ENCODE measurements at regions not wholly inside any gene's neighbourhood (a gene's known extent, or its start where the extent isn't known, plus 50 kb on each side); places are given as distances from the start of the nearest gene placed in this dataset.

- no peak for DNase-seq
These were observed 719.0 kb downstream of the TBC1D32 start for GRCh38 chr6:120615238-120615637.

DNA sequence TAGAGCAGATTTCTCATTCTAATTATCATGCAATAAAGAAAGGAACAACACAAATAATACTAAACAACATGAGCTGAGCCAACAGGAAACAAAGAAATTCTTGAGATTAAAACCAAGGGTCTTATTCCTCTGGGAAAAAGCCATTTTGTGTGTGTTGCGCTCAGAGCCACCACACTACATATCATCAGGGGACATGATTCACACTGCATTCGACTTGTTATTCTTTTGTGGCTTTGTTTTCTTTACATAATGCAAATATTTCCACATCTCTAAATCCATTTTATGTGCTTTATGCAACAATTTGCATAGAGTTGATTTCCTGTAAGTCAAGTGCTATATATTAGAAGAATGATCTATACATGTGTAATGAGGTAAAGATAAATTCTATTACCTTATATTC is 719.6 kb downstream of the TBC1D32 start:
- no peak for DNase-seq

DNA sequence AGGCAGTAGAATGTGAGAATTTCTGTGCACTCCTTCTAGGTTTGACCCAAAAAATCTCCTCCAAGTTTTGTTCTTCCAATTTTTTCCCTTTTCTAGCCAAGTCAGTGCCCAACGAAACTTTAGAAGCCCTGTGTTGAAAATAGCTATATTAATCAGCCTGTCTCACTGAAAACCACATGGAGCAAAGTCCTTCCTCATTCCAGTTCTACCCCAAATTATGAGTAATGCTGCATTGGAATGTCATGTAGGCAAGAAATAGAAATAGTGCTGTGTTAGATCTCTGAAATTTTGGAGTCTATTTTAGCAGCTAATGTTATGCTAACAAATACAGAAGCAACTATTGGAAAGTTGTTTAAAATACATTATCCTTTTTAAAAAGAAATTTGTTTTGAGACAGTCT is 725.5 kb downstream of the TBC1D32 start:
- DNase-seq: no peak

- DNase-seq: no peak
These were observed 727.5 kb downstream of the TBC1D32 start for GRCh38 chr6:120606743-120607142.

DNA sequence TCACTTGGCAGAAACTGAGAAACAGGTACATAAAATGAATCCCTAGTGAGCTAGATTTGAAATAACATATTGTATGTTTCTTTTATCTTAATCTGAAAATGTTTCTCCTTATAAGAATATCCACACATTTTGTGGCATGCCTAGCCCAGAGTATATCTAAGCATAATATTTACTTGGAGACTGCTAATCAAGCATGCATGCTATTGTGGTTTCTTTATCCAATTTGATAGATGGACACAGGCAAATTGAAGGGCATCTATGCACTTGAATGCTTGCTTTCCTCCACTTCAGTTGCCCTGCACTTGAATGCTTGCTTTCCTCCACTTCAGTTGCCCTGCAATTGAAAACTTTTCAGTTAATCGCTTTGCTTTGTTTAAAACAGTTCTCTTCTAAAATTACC is 729.8 kb downstream of the TBC1D32 start:
- no peak for DNase-seq

- DNase-seq: no peak
These were observed 743.7 kb downstream of the TBC1D32 start for GRCh38 chr6:120590611-120591010.

DNA sequence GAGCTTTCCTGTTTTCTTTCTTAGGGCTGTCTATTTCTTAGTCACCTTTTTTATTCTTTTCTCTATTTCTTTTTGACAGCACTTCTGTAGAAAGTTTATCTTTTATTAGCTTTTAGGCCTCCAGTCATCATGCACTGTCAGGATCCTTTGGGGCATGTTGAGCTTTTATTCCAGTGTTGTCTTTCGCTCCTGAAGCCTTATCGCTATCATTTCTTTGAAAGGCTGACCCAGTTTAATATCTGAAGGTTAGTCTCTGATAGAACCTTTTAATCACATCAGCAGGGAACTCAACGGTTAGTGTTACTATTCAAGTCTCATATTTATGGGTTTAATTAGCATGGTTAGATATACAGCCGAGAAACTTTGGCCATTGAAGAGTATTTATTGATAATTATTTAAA is 745.9 kb downstream of the TBC1D32 start:
- no peak for DNase-seq

GRCh38 chr6:120587381-120587780 is 746.9 kb downstream of the TBC1D32 start:
- DNase-seq: no peak

DNA sequence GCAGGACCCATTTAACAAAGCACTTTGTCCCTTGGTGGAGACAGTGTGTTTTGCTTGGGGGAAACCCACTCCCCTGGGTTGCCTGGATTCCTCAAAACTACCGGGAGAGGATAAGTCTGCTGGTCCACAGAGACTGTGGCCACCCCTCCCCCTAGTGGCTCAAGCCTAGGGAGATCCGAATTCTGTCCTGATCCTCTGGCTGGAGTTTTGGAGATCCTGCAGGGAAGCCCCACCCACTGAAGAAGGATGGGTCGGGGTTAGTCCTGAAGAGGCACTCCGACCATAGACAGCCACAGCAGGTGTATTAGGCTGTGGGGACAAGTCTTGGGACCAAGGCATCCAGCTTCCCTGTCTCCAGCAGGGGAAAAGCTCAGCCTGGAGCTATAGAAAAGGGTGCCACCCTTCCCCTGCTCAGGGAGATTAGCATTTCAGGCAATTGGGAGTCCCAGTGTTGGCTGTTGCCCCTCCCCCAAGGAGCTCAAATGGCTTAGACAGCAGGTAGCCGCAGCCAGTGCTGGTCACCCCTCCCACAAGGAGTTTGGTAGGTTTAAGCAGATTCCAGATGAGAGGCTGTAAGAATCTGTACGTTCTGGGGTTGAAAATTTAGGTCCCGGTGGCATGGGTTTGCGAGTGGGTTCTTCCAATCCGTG is 750.0 kb downstream of the TBC1D32 start:
- DNase-seq: no peak

DNA sequence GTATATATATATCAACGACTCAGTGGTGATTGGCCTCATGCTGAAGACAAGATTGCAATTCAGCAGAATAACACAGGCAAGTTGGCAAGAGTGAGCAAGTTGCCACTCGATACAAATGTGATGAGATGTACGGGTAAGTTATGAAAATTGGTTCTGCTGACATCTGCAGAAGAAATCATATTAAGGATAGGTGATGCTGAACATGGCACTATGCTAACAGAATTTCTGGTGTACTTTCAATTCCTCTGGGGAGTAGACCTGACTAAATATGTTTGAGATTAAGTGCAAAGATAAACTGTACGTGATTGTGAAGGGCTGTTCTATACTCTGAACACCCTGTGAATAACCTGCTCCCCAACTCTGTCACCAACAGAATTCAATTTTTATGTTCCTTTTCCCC is 758.2 kb downstream of the TBC1D32 start:
- no peak for DNase-seq

DNA sequence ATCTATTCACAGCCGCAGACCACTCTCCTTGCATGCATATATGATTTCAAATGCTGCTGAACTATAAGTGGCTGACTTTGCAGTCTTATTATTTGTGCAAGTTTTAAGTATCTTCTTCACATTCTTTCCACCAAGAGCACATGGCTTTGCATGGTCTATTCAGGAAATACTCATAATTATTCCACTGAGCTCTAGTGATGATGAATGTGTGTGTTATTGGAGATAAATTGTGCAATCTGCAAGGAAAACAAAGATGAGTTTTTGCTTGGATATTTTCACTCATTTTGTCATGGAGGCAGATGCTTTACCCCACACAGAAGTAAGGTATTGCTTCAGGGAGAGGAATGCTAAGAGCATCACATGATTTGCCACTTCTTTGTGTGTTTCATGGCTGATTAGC is 764.6 kb downstream of the TBC1D32 start:
- no peak for DNase-seq

GRCh38 chr6:120564779-120565178 is 769.5 kb downstream of the TBC1D32 start:
- no peak for DNase-seq

DNA sequence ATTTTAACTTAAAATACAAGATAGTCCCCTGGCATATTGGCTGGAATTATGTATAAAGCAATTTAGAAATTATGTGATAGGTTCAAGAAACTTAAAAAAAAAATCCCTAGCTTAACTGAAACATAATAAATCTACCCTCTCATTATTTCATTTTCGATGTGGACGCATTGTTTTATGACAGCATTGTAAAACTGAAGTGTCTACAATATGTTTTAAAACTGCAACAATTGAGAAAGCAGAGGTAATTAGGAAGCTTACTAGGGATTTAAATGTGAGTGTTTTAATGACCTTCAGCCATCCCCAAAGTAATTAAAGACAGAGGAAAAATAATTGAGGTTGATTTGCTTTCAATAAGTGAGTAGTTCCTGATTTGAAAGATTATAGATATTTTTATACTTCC is 776.0 kb downstream of the TBC1D32 start:
- no peak for DNase-seq

- no peak for DNase-seq
These were observed 776.7 kb downstream of the TBC1D32 start for GRCh38 chr6:120557554-120557953.

DNA sequence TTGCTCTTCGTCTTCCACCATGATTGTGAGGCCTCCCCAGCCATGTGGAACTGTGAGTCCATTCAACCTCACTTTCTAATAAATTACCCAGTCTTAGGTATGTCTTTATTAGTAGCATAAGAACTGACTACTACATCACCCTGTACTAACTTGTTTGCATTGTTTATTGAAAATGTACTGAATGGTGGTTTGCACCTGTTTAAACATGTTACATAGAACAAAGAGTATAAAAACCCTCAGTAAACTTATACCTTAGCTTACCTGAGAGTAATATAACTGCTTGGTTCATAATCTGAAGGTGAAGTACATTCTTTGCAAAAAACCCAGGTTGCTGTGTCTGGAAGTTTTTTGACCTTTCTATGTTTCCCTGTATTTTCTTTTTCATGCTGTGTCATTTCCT is 777.8 kb downstream of the TBC1D32 start:
- DNase-seq: no peak

DNA sequence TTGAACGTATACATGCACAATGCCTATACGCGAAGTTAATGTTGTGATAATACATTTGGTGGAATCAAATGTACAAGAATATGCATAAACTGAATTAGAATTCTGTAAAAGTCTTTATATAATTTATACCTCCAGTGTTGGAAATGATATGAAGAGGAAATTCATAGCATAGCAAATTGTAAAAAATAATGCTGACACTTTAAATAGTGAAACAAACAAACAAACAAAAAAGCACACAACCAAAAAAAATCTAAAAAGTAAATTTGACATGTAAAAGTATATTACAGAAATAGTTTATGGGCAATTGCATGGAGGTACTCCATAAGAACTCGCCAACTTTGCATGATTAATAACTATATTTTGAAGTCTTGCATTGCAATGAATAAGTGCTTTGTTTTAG is 780.9 kb downstream of the TBC1D32 start:
- DNase-seq: no peak

DNA sequence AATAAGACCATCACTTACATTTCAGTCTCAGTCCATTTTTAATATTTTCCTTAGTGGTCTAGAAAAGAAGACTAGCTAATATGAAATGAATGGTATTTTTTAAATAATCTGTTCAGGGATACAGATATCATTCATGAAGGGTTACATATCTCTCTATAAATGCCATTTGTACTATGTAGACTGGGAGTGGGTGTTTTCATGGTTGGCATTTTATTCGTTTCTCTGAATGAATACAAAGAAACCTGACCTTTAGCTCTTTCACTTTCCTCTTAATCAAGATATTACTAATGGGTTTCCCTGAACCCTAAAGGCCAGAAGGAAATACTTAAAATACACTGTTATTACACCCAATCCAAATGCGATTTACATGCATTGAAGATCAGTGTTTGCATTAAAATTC is 788.9 kb downstream of the TBC1D32 start:
- no peak for DNase-seq

DNA sequence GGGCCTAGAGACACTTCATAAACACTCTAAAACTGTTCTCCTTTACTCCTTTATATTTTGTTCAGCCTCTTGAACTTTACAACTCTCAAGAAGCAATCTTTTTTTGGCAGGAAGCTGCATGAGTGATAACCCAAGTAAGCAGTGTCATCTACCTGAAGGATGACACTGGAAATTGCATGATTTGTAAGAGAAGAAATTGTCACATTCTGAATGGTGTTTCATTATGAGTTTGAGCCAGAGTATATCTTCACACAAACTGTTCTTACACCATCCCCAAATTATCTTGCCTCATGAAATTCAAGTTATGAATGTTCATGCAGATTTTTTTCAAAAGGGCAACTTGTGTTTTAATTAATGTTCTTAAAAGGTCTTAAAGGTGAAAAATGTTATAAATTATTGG is 799.3 kb downstream of the TBC1D32 start:
- no peak for DNase-seq

GRCh38 chr6:120526576-120526975 is 807.7 kb downstream of the TBC1D32 start:
- no peak for DNase-seq

GRCh38 chr6:120514544-120514943 is 819.7 kb downstream of the TBC1D32 start:
- no peak for DNase-seq

- DNase-seq: no peak
These were observed 822.6 kb downstream of the TBC1D32 start for GRCh38 chr6:120511712-120512111.

- DNase-seq: no peak
These were observed 835.6 kb downstream of the TBC1D32 start for GRCh38 chr6:120498711-120499110.

DNA sequence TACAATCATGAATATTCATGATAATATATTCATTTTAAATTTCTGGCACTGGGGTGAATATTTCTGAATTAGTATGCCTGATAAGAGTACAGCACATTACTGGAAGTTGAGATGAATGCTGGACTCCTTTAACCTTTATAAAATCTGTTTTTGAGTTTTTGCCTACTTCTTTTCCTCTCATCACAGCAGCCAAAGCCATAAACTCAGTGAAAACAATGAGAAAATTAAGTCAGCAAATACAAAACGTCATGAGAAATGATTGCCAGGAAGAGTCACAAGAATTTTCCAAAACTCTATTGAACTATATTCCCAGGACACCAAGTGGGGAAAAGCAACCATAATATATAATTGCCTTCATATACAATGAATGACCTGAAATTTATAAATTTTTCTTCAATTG is 837.6 kb downstream of the TBC1D32 start:
- no peak for DNase-seq

GRCh38 chr6:120493505-120493904 is 840.8 kb downstream of the TBC1D32 start:
- DNase-seq: no peak

DNA sequence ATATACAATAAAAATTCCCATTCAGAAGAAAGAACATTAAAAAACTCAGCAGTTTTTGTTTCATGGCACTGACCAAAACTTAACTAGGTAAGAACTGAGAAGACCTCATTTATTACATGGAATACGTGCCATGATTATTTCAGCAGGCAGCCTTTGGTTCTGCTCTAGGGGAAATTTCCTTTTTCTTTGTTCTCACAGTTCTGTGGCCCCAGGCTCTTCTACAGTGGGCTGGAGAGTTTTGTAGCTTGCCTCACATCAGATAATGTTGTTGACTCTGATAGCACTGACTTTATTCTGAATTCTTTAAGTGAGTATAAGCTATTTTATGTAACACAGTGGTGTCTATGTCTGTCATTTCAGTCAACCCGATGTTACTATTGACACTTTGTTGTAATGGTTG is 844.3 kb downstream of the TBC1D32 start:
- no peak for DNase-seq

GRCh38 chr6:120484146-120484545 is 850.1 kb downstream of the TBC1D32 start:
- DNase-seq: no peak

Measured in GOT3 (cell line).